Neutrophil (primary cell): ENCODE measurements at regions not wholly inside any gene's neighbourhood (a gene's known extent, or its start where the extent isn't known, plus 50 kb on each side); places are given as distances from the start of the nearest gene placed in this dataset.

Experiments used
- H3K27ac ChIP-seq: fragments of 200-600 bp; sonication (generic); 2 replicates; pipeline ENCODE4 v1.5.1; 2016; ENCODE audit warnings: mild to moderate bottlenecking, moderate library complexity
- H3K27me3 ChIP-seq: fragments of 200-600 bp; sonication (generic); 2 replicates; pipeline ENCODE4 v1.6.0; 2016; ENCODE audit warnings: mild to moderate bottlenecking
- H3K36me3 ChIP-seq: fragments of 200-600 bp; sonication (generic); 2 replicates; pipeline ENCODE4 v1.5.1; 2017
- H3K4me1 ChIP-seq, 2 experiments: fragments of 200-600 bp in 1 of 2; sonication (generic) in 1 of 2; 1 replicate in 1 of 2; 2 replicates in 1 of 2; pipeline versions ENCODE4 v1.5.1 to v1.6.1; 2013 to 2016; ENCODE audit warnings: low read depth in 1 of 2, low read length in 1 of 2, mild to moderate bottlenecking in 1 of 2, moderate library complexity in 1 of 2; ENCODE audit not compliant: control insufficient read depth in 1 of 2, insufficient read depth in 1 of 2
- H3K4me3 ChIP-seq, 2 experiments: fragments of 200-600 bp in 1 of 2; sonication (generic) in 1 of 2; 1 replicate in 1 of 2; 2 replicates in 1 of 2; pipeline ENCODE4 v1.5.1; 2013 to 2016; ENCODE audit warnings: low read depth in 1 of 2, low read length in 1 of 2, mild to moderate bottlenecking in 1 of 2, moderate library complexity in 1 of 2
- H3K9me3 ChIP-seq: fragments of 200-600 bp; sonication (generic); 2 replicates; pipeline ENCODE4 v1.5.1; 2016
- CTCF ChIP-seq: fragments of 200-600 bp; sonication (generic); IDR thresholded peaks from 2 replicates; pipeline ENCODE4 v1.5.1; 2016; ENCODE audit warnings: antibody characterized with exemption

- Histone ChIP-seq H3K27me3 (no peaks in the 10 kb centered on the region), H3K9me3 (no peaks in the 10 kb centered on the region), H3K36me3 (no peaks in the 10 kb centered on the region), H3K27ac (no peak overlapping the region), H3K4me1 (peaks cover 0 to 13% of the 10 kb centered on the region in 2 experiments), H3K4me3 (no peak overlapping the region)
- no peak for TF ChIP-seq CTCF
Observed at GRCh38 chr12:107431942-107432341, 253.7 kb upstream of the PWP1 start.

- H3K4me3 ChIP-seq: no peak overlapping the region
- H3K4me1 ChIP-seq: peaks cover 0 to 14% of the 10 kb centered on the region in 2 experiments
- H3K9me3 ChIP-seq: no peaks in the 10 kb centered on the region
- no peaks in the 10 kb centered on the region for H3K27me3 ChIP-seq
- no peak overlapping the region for H3K27ac ChIP-seq
- TF ChIP-seq CTCF: no peak
- H3K36me3 ChIP-seq: no peaks in the 10 kb centered on the region
Observed at GRCh38 chr12:107435072-107435471, 250.5 kb upstream of the PWP1 start.

GRCh38 chr12:107435520-107435919 lies 250.1 kb upstream of the PWP1 start:
- Histone ChIP-seq H3K27ac (no peak overlapping the region), H3K4me3 (no peak overlapping the region), H3K9me3 (no peaks in the 10 kb centered on the region), H3K4me1 (peaks cover 0 to 14% of the 10 kb centered on the region in 2 experiments), H3K36me3 (no peaks in the 10 kb centered on the region), H3K27me3 (no peaks in the 10 kb centered on the region)
- TF ChIP-seq CTCF: no peak

- TF ChIP-seq CTCF: no peak
- Histone ChIP-seq H3K27me3 (no peaks in the 10 kb centered on the region), H3K36me3 (no peaks in the 10 kb centered on the region), H3K27ac (no peak overlapping the region), H3K4me3 (no peak overlapping the region), H3K4me1 (peaks cover 0 to 14% of the 10 kb centered on the region in 2 experiments), H3K9me3 (no peaks in the 10 kb centered on the region)
Observed at GRCh38 chr12:107436376-107436775, 249.2 kb upstream of the PWP1 start.

- Histone ChIP-seq H3K27me3 (no peaks in the 10 kb centered on the region), H3K9me3 (no peaks in the 10 kb centered on the region), H3K27ac (no peak overlapping the region), H3K4me1 (peaks cover 0 to 9% of the 10 kb centered on the region in 2 experiments), H3K4me3 (no peak overlapping the region), H3K36me3 (no peaks in the 10 kb centered on the region)
- TF ChIP-seq CTCF: no peak
Observed at GRCh38 chr12:107436836-107437235, 248.8 kb upstream of the PWP1 start.

- Histone ChIP-seq H3K36me3 (no peaks in the 10 kb centered on the region), H3K4me3 (no peak overlapping the region), H3K9me3 (no peaks in the 10 kb centered on the region), H3K27me3 (no peaks in the 10 kb centered on the region), H3K4me1 (peaks cover 0 to 6% of the 10 kb centered on the region in 2 experiments), H3K27ac (no peak overlapping the region)
- no peak for TF ChIP-seq CTCF
Observed at GRCh38 chr12:107437954-107438353, 247.6 kb upstream of the PWP1 start.
